WI38 (cell line): ENCODE measurements at regions not wholly inside any gene's neighbourhood (a gene's known extent, or its start where the extent isn't known, plus 50 kb on each side); places are given as distances from the start of the nearest gene placed in this dataset.

Experiments used
- H3K4me3 ChIP-seq: 2 replicates; pipeline ENCODE4 v1.5.1; 2011; ENCODE audit warnings: low read depth, mild to moderate bottlenecking, control low read depth, low read length
- TF ChIP-seq, protein P1 (sequence below): IDR thresholded peaks from 2 replicates; pipeline ENCODE4 v1.5.1; 2012; ENCODE audit warnings: low read depth, mild to moderate bottlenecking, control low read depth, low read length

DNA sequence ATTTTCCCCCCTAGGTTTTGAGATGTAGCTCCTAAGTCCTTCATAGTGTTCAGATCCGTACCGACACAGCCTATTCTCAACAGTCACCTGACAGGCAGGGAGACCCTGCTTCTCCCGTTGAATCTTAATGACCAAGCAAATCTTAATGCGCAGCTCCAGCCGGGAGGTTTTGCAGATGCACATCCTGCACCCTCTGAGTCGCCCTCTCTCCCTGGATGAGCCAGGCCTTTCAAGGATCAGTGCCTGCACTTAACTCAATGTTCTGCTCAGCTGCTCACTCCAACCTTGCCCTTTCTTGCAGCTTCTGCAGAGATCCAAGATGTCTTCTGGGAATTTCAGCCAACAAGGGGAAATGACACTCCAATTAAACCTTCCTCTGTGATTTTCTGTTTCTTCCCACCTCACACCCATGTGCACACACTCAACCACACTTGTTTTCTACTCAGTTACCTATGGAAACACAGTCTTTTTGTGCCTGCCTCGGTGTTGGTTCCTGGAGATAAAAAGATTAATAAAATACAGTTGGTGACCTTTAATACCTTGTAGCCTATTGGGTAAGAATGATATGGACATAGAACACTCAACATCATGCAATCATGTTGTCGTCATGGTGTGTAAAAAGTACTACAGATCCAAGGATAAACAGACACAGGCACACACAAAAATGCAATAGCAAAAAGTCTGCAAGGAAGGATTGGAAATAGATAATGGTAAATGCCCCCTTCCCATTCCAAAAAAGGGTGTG, 76.9 kb upstream of the DYNLRB2 start:
- no peak overlapping the region for H3K4me3 ChIP-seq
- TF ChIP-seq, protein P1, sequence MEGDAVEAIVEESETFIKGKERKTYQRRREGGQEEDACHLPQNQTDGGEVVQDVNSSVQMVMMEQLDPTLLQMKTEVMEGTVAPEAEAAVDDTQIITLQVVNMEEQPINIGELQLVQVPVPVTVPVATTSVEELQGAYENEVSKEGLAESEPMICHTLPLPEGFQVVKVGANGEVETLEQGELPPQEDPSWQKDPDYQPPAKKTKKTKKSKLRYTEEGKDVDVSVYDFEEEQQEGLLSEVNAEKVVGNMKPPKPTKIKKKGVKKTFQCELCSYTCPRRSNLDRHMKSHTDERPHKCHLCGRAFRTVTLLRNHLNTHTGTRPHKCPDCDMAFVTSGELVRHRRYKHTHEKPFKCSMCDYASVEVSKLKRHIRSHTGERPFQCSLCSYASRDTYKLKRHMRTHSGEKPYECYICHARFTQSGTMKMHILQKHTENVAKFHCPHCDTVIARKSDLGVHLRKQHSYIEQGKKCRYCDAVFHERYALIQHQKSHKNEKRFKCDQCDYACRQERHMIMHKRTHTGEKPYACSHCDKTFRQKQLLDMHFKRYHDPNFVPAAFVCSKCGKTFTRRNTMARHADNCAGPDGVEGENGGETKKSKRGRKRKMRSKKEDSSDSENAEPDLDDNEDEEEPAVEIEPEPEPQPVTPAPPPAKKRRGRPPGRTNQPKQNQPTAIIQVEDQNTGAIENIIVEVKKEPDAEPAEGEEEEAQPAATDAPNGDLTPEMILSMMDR: no peak

DNA sequence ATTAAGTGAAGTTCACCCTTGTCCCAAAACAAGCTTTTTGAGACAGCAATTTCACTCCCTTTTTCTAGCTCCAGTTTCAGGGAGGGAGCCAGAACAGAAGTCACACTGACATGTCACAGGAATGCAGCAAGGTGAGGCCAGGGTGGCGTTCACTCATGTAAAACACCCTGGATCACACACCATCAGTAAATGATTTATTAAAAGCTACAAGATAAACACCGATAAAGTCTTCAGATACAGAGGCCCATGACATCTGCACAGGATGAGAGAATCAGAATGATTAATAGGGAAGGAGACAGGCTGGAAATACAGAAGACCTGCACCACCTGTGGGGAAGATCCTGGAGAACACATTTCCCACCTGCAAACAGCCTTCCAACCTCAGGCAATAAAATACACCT, 77.5 kb upstream of the DYNLRB2 start:
- TF ChIP-seq, protein P1: no peak
- H3K4me3 ChIP-seq: no peak overlapping the region

DNA sequence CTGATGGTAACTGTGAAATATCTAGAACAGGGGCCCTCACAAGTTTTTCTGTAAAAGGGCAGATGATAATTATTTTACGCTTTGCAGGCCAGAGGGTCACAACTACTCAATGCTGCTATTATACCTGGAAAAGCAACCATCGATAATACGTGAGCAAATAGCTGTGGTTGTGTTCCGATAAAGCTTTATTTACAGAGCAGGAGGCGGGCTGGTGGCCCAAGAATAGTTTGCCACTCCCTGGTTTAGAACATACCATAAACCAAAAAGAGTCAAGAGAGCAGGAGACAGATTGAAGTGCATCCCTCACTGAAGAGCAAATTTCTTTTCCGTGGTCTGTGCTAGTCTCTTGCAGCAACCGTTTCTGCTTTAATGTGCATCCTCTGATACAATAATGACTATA, 77.9 kb upstream of the DYNLRB2 start:
- TF ChIP-seq, protein P1: no peak
- no peak overlapping the region for H3K4me3 ChIP-seq

DNA sequence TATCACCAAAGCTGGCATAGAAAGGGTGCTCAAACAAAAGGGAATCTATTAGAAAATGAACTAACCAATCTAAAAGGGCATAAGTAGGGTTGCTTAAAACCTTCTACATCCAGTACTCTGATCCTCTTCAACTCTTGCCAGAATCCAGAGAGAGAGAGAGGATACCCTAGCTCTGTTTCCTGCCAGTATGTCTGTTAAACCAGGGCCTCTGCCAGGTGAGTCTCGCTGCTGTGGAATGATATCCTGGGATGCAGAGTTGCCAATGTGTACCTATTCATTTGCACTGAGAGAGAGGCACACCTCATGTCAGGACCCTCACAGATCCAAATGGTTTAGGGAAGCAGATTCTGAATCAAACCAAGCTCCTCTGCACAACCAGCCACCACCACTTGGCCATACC, 79.8 kb upstream of the DYNLRB2 start:
- TF ChIP-seq, protein P1: no peak
- H3K4me3 ChIP-seq: no peak overlapping the region

DNA sequence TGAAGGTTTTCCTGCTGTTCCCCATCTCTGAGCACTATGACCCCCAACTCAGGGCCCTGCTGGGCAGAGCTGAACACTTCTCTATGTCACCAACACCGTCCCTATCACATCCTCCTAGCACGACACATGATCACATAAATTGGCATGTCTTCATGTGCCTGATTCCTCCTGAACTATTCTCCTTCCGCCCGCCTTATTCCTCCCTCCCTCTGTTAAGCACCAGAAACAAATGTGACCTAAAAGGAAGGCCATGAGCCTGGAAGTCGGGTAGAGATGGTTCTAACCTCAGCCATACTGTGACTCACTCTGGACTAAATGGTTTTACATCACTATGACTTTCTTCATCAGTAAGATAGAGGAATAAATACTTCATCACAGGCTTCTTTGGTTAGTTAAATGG, 80.8 kb upstream of the DYNLRB2 start:
- TF ChIP-seq, protein P1: no peak

DNA sequence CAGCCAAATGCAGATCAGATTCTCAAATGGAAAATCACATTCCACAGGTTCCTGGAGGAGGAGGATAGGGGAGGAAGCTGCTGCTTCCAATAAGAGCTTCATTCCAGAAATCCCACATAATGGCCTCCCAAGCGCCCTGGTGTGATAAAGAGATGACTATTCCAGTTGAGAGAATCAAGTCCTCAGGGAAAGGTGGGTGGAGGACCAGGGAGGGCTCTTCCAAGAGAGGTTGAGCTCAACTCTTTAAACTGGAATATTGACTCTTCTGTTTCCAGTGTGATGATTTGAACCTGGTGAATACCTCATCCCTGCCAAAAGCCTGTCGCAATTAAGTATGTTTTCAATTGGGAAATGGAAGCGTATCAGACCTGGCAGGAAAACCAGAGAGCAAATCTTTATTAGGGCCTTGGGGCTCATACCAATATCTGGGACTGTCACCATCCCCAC, 81.4 kb upstream of the DYNLRB2 start:
- H3K4me3 ChIP-seq: no peak overlapping the region
- TF ChIP-seq, protein P1: no peak

More for the DNA sequence above, 80.8 kb upstream of the DYNLRB2 start:
- H3K4me3 ChIP-seq: no peak overlapping the region

DNA sequence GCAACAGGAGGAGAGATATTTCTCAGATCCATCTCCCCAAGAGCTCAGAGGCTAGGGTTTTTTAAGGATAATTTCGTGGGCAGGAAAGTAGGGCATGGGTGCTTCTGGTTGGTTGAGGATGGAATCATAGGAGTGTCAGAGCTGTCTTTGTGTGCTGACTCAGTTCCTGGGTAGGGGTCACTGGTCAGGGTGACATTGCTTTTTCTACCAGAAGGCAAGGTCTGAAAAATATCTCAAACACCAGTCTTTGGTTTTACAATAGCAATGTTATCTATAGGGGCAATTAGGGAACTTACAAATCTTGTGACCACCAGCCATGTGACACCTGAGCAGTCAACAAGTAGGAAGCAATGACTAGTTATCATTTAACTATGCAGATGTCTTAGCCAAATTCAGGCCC, 82.9 kb upstream of the DYNLRB2 start:
- TF ChIP-seq, protein P1: no peak
- H3K4me3 ChIP-seq: no peak overlapping the region
